ENCODE measurements at regions not wholly inside any gene's neighbourhood (a gene's known extent, or its start where the extent isn't known, plus 50 kb on each side); places are given as distances from the start of the nearest gene placed in this dataset.
A peak's percentile ranks its signal among the peaks of the same experiment; 100 is the strongest.

- Histone ChIP-seq H4K8ac (replicated peaks; ENCODE audit: insufficient read length, low read depth, low read length) (no peak overlapping the region), H3K56ac (ENCODE audit: insufficient read length, low read depth, low read length) (no peak overlapping the region), H3T11ph (ENCODE audit: low read length) (no peak overlapping the region), H2BK15ac (ENCODE audit: low read depth, low read length) (no peak overlapping the region), H3K79me2 (ENCODE audit: insufficient read depth, low read length) (no peaks in the 10 kb centered on the region), H3K23ac (ENCODE audit: insufficient read length, low read depth, low read length) (no peak overlapping the region), H4K91ac (ENCODE audit: insufficient read length, low read depth, low read length) (no peak overlapping the region), H3K14ac (ENCODE audit: insufficient read depth, low read length) (no peak overlapping the region), H4K20me1 (ENCODE audit: control insufficient read depth, insufficient read depth, insufficient read length) (no peaks in the 10 kb centered on the region), H3K18ac (ENCODE audit: insufficient read length, low read depth, low read length) (no peak overlapping the region), H2BK20ac (ENCODE audit: low read depth, low read length, poor library complexity, severe bottlenecking) (no peak overlapping the region), H4K5ac (ENCODE audit: insufficient read length, low read depth, low read length) (no peak overlapping the region), H3K9me3 (ENCODE audit: control insufficient read depth, low read depth, low read length) (no peaks in the 10 kb centered on the region), H2AK5ac (ENCODE audit: insufficient read length, low read length) (no peak overlapping the region), H2BK120ac (ENCODE audit: low read depth, low read length, poor library complexity, severe bottlenecking) (no peak overlapping the region), H3K27me3 (ENCODE audit: insufficient read depth, low read length) (no peaks in the 10 kb centered on the region), H3K27ac (ENCODE audit: insufficient read length, low read depth, low read length) (no peak overlapping the region), H3K4me2 (ENCODE audit: insufficient read depth, insufficient read length, low read length) (no peak overlapping the region), H2AFZ (ENCODE audit: low read length) (no peak overlapping the region), H3K79me1 (ENCODE audit: insufficient read depth, low read depth, low read length, poor library complexity, severe bottlenecking) (no peaks in the 10 kb centered on the region), H3K4me1 (ENCODE audit: insufficient read depth, low read length) (peaks cover 6% of the 10 kb centered on the region; the same call in 1 of the 2 replicates), H2BK5ac (ENCODE audit: insufficient read length, low read length) (no peak overlapping the region), H3K4ac (ENCODE audit: low read depth, low read length) (no peak overlapping the region), H3K9ac (ENCODE audit: extremely low read depth, insufficient read length, low read length) (no peak overlapping the region), H2BK12ac (ENCODE audit: insufficient read length, low read depth, low read length) (no peak overlapping the region), H3K23me2 (ENCODE audit: insufficient read length, low read depth, low read length, poor library complexity, severe bottlenecking) (no peaks in the 10 kb centered on the region)
- H3K9me3 Mint-ChIP-seq: peaks cover 7 to 8% of the 10 kb centered on the region in 2 experiments; a peak in 4 of 5 replicates
- no peak overlapping the region for H3K4me3 Mint-ChIP-seq
- H3K27ac Mint-ChIP-seq: peak overlapping the region in 2 of 3 experiments; percentile 11 to 56; a peak in 2 of 7 replicates
- H3K36me3 Mint-ChIP-seq (ENCODE audit: insufficient read depth in 1 of 3, low read depth in 3 of 3): peaks cover 6 to 8% (median 6%) of the 10 kb centered on the region in 3 experiments; a peak in 6 of 7 replicates
- peaks cover 36 to 39% of the 10 kb centered on the region in 2 experiments for H3K4me1 Mint-ChIP-seq
- peaks cover 3% of the 10 kb centered on the region for H3K27me3 Mint-ChIP-seq (ENCODE audit: low read depth)
- no CpG with 5 or more reads among the region's 2 CpGs for WGBS (ENCODE audit: extremely low coverage, insufficient read length, low lambda C conversion rate)
- TF ChIP-seq, protein P1, sequence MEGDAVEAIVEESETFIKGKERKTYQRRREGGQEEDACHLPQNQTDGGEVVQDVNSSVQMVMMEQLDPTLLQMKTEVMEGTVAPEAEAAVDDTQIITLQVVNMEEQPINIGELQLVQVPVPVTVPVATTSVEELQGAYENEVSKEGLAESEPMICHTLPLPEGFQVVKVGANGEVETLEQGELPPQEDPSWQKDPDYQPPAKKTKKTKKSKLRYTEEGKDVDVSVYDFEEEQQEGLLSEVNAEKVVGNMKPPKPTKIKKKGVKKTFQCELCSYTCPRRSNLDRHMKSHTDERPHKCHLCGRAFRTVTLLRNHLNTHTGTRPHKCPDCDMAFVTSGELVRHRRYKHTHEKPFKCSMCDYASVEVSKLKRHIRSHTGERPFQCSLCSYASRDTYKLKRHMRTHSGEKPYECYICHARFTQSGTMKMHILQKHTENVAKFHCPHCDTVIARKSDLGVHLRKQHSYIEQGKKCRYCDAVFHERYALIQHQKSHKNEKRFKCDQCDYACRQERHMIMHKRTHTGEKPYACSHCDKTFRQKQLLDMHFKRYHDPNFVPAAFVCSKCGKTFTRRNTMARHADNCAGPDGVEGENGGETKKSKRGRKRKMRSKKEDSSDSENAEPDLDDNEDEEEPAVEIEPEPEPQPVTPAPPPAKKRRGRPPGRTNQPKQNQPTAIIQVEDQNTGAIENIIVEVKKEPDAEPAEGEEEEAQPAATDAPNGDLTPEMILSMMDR (conservative IDR thresholded peaks at IDR 0.05): no peak
- DNase-seq: peak; percentile 52
Measured at GRCh38 chr18:61666876-61667590, 225.8 kb downstream of the RNF152 start.
